ENCODE measurements at regions not wholly inside any gene's neighbourhood (a gene's known extent, or its start where the extent isn't known, plus 50 kb on each side); places are given as distances from the start of the nearest gene placed in this dataset.
"Not testable (repeated sequence)": the region's sequence is repeated elsewhere in the genome, so short reads cannot be mapped to it uniquely, and the experiment has no call there.

GRCh38 chr9:29211003-29211579 is 1637.8 kb upstream of the C9orf72 start:
- no peak for DNase-seq

- no peak for DNase-seq
Measured at GRCh38 chr9:29211580-29212396, 1638.5 kb upstream of the C9orf72 start.

- DNase-seq, result no peak
Measured at GRCh38 chr9:29212397-29213387, 1639.4 kb upstream of the C9orf72 start.

- DNase-seq, result no peak
Measured at GRCh38 chr9:29213417-29214153, 1640.3 kb upstream of the C9orf72 start, which contains the start of gene LINGO2. LINGO2 (minus strand) TSS chr9:29213601.

GRCh38 chr9:29214154-29214689 is 1640.9 kb upstream of the C9orf72 start:
- DNase-seq, result no peak

- DNase-seq, result no peak
Measured at GRCh38 chr9:29214690-29215253, 1641.5 kb upstream of the C9orf72 start.

GRCh38 chr9:29217966-29218365 is 1644.7 kb upstream of the C9orf72 start:
- DNase-seq, result no peak

- DNase-seq, result no peak
Measured at GRCh38 chr9:29220596-29221251, 1647.4 kb upstream of the C9orf72 start.

- DNase-seq, result no peak
Measured at GRCh38 chr9:29228558-29228957, 1655.3 kb upstream of the C9orf72 start.

GRCh38 chr9:29230931-29231330 is 1657.7 kb upstream of the C9orf72 start:
- DNase-seq, result no peak

GRCh38 chr9:29233193-29233592 is 1659.9 kb upstream of the C9orf72 start:
- no peak for DNase-seq

- DNase-seq, result no peak
Measured at GRCh38 chr9:29241320-29241719, 1668.0 kb upstream of the C9orf72 start.

GRCh38 chr9:29245351-29245750 is 1672.1 kb upstream of the C9orf72 start:
- DNase-seq, result no peak

GRCh38 chr9:29270400-29270799 is 1697.1 kb upstream of the C9orf72 start:
- not testable (repeated sequence) for DNase-seq

- no peak for DNase-seq
Measured at GRCh38 chr9:29282121-29282520, 1708.8 kb upstream of the C9orf72 start.

- DNase-seq, result no peak
Measured at GRCh38 chr9:29285818-29286217, 1712.5 kb upstream of the C9orf72 start.

GRCh38 chr9:29289365-29289764 is 1716.1 kb upstream of the C9orf72 start:
- no peak for DNase-seq

GRCh38 chr9:29290516-29290915 is 1717.2 kb upstream of the C9orf72 start:
- DNase-seq, result no peak

GRCh38 chr9:29297592-29297991 is 1724.3 kb upstream of the C9orf72 start:
- DNase-seq, result no peak

- no peak for DNase-seq
Measured at GRCh38 chr9:29311221-29311620, 1737.9 kb upstream of the C9orf72 start.

- DNase-seq, result no peak
Measured at GRCh38 chr9:29312327-29312726, 1739.0 kb upstream of the C9orf72 start.

Data from amniotic stem cell (primary cell).